ENCODE measurements at regions not wholly inside any gene's neighbourhood (a gene's known extent, or its start where the extent isn't known, plus 50 kb on each side); places are given as distances from the start of the nearest gene placed in this dataset.
"Not testable (repeated sequence)": the region's sequence is repeated elsewhere in the genome, so short reads cannot be mapped to it uniquely, and the experiment has no call there.

DNA sequence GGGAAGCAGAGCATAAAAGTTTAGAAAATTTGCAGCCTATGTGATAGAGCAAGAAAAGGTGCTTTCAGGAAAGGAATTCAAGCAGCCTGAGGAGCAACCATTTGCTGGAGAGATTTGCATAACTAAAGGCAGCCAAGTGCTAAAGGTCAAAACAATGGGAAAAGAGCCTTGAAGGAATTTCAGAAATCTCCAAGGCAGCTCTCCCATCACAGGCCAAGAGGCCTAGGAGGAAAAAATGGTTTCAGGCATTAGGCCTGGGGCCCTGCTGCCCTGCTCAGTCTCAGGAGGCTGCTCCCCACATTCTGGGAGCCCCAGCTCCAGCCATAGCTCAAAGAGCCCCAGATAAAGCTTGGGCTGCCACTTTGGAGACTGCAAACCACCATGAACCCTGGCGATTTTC is 95.9 kb upstream of the UNC5B start:
- DNase-seq (ENCODE audit: low read depth), result no peak

DNA sequence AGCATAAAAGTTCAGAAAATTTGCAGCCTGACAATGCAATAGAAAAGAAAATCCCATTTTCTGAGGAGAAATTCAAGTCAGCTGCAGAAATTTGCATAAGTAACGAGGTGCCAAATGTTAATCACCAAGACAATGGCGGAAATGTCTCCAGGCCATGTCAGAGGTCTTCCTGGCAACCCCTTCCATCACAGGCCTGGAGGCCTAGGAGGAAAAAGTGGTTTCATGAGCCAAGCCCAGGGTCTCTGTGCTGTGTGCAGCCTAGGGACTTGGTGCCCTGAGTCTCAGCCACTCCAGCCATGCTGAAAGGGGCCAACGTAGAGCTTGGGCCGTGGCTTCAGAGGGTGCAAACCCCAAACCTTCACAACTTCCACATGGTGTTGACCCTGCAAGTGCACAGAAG is 94.8 kb upstream of the UNC5B start:
- not testable (repeated sequence) for DNase-seq (ENCODE audit: low read depth); H3K9ac ChIP-seq (ENCODE audit: low read length); H3K4me1 ChIP-seq (ENCODE audit: control insufficient read depth, insufficient read depth, low read length); H3K36me3 ChIP-seq (ENCODE audit: control insufficient read depth, insufficient read depth, low read length, severe bottlenecking); H3K4me3 ChIP-seq (ENCODE audit: low read length)
- Histone ChIP-seq H3K9me3 (ENCODE audit: control insufficient read depth, low read length) (peaks cover 71% of the 10 kb centered on the region), H3K27me3 (replicated peaks; ENCODE audit: control insufficient read depth, insufficient read depth, low read length) (peaks cover 12% of the 10 kb centered on the region)

More for the DNA sequence above, 95.9 kb upstream of the UNC5B start:
- Histone ChIP-seq H3K36me3 (ENCODE audit: control insufficient read depth, insufficient read depth, low read length, severe bottlenecking) (no peaks in the 10 kb centered on the region), H3K9me3 (ENCODE audit: control insufficient read depth, low read length) (peaks cover 60% of the 10 kb centered on the region), H3K27me3 (replicated peaks; ENCODE audit: control insufficient read depth, insufficient read depth, low read length) (peaks cover 6% of the 10 kb centered on the region), H3K4me3 (ENCODE audit: low read length) (no peak overlapping the region), H3K4me1 (ENCODE audit: control insufficient read depth, insufficient read depth, low read length) (no peaks in the 10 kb centered on the region), H3K9ac (ENCODE audit: low read length) (no peak overlapping the region)

DNA sequence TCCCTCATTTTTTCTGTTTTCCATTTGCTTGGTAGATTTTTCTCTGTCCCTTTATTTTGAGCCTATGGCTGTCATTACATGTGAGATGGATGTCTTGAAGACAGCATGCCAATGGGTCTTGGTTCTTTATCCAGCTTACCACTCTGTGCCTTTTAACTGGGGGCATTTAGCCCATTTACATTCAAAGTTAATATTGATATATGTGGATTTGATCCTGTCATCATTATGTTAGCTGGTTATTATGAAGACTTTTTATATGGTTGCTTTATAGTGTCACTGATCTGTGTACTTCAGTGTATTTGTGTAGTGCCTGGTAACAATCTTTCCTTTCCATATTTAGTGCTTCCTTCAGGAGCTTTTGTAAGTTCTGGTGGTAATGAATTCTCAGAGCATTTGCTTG is 89.3 kb upstream of the UNC5B start:
- DNase-seq (ENCODE audit: low read depth), result no peak
- no peak overlapping the region for H3K9ac ChIP-seq (ENCODE audit: low read length)
- H3K36me3 ChIP-seq (ENCODE audit: control insufficient read depth, insufficient read depth, low read length, severe bottlenecking), result no peaks in the 10 kb centered on the region
- peaks cover 52% of the 10 kb centered on the region for H3K9me3 ChIP-seq (ENCODE audit: control insufficient read depth, low read length)
- H3K27me3 ChIP-seq (replicated peaks; ENCODE audit: control insufficient read depth, insufficient read depth, low read length), result peaks cover 33% of the 10 kb centered on the region
- no peak overlapping the region for H3K4me3 ChIP-seq (ENCODE audit: low read length)
- H3K4me1 ChIP-seq (ENCODE audit: control insufficient read depth, insufficient read depth, low read length), result no peaks in the 10 kb centered on the region

DNA sequence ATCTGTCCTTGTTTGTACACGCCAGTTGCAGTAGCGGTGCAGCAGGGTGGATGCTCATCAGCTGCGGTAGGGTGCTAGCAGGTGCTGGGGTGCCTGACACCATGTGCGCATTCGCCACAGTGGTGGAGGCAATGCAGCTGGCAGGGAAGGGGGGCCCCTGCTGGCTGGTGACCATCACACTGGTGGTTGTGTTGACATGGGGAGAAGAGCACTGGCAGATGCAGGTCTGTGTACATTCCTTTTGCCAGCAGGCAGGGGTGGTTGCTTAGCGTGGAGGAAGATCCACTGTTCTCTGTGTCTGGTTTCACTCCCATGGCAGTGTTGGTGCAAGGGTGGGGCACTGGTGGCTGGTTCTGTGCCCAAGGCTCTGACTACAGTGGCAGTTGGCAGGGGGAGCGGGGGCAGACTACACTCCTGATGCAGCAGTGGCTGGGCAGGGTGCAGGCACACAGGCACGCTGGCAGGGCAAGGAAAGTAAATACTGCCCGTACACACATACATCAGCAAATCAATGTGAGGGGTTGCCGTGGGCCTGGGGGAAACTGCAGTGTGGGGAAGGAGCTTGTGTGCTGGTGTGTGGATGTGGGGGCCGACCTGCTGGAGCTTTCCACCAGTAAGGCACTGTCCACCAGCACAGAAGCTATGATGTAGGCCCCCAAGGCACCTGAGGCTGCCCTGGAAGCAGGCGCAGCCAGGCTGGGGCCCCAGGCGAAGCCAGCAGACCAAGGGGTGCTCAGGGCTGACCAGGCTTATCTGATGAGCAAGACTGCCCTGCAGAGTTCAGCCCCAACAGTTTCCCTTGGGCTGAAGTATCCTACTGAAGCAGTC is 87.2 kb upstream of the UNC5B start:
- H3K9ac ChIP-seq (ENCODE audit: low read length), result no peak overlapping the region
- no peaks in the 10 kb centered on the region for H3K4me1 ChIP-seq (ENCODE audit: control insufficient read depth, insufficient read depth, low read length)
- H3K36me3 ChIP-seq (ENCODE audit: control insufficient read depth, insufficient read depth, low read length, severe bottlenecking), result no peaks in the 10 kb centered on the region
- H3K27me3 ChIP-seq (replicated peaks; ENCODE audit: control insufficient read depth, insufficient read depth, low read length), result peaks cover 35% of the 10 kb centered on the region
- DNase-seq (ENCODE audit: low read depth), result no peak
- no peak overlapping the region for H3K4me3 ChIP-seq (ENCODE audit: low read length)
- H3K9me3 ChIP-seq (ENCODE audit: control insufficient read depth, low read length), result peaks cover 33% of the 10 kb centered on the region

DNA sequence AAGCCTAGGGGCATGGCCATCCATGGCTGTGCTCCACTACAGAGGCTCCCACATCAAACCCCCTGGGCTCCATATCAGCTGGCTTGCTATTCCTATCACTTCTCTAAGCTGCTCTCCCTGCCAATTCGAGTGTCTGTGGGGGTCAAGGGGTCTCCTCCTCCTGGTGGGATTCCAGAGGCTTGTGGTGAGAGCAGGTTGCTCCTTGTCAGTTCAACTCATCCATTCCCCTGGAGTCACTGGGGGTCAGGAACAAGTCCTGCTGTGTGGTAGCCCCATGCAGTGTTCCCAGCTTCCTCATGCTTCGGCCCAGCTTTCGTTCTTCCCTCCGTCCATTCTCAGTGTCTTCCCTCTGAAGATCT is 86.6 kb upstream of the UNC5B start:
- H3K9me3 ChIP-seq (ENCODE audit: control insufficient read depth, low read length), result peaks cover 27% of the 10 kb centered on the region
- DNase-seq (ENCODE audit: low read depth), result no peak
- no peaks in the 10 kb centered on the region for H3K36me3 ChIP-seq (ENCODE audit: control insufficient read depth, insufficient read depth, low read length, severe bottlenecking)
- no peaks in the 10 kb centered on the region for H3K4me1 ChIP-seq (ENCODE audit: control insufficient read depth, insufficient read depth, low read length)
- peaks cover 41% of the 10 kb centered on the region for H3K27me3 ChIP-seq (replicated peaks; ENCODE audit: control insufficient read depth, insufficient read depth, low read length)
- H3K4me3 ChIP-seq (ENCODE audit: low read length), result no peak overlapping the region
- H3K9ac ChIP-seq (ENCODE audit: low read length), result no peak overlapping the region

DNA sequence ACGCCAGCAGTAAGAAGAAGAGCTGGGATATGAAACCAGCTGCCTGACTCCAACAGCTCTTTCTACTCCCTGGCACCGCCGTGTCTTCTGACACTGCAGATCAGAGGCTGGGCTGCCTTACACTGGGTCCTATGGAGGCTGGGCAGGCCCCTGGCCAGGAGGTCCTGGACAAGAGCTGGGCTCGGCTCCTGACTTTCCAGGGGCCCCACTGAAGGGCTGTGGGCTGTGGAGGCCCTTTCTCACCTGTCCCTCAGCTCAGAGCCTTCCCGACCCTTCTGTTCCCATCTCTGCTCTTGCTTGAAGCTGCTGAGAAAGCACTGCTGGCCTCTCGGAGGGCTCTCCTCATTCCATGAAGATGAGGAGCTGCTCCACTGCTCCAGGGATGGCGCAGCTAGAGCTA is 85.9 kb upstream of the UNC5B start:
- no peak for DNase-seq (ENCODE audit: low read depth)
- Histone ChIP-seq H3K9me3 (ENCODE audit: control insufficient read depth, low read length) (peaks cover 21% of the 10 kb centered on the region), H3K4me3 (ENCODE audit: low read length) (no peak overlapping the region), H3K4me1 (ENCODE audit: control insufficient read depth, insufficient read depth, low read length) (no peaks in the 10 kb centered on the region), H3K27me3 (replicated peaks; ENCODE audit: control insufficient read depth, insufficient read depth, low read length) (peaks cover 48% of the 10 kb centered on the region), H3K36me3 (ENCODE audit: control insufficient read depth, insufficient read depth, low read length, severe bottlenecking) (no peaks in the 10 kb centered on the region), H3K9ac (ENCODE audit: low read length) (no peak overlapping the region)

DNA sequence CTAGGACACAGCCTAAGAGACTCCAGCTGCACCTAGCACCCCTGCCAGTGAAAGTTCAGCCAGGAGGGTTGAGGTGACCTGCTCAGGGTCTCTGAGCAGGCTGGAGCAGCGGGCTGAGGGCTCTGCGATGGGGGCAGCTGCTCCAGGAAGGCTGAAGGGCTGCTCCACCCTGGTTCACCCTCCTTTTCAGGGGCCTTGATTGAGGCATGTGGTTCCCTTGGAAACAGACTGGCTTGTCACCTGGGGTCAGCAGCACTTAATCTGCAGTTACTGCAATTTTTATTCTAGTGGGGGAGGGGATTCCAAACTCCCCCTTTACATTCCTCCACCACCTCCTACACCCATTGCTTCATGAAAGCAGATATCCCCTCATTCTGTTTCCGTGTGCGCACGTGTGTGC is 85.3 kb upstream of the UNC5B start:
- no peak overlapping the region for H3K4me3 ChIP-seq (ENCODE audit: low read length)
- no peaks in the 10 kb centered on the region for H3K36me3 ChIP-seq (ENCODE audit: control insufficient read depth, insufficient read depth, low read length, severe bottlenecking)
- no peaks in the 10 kb centered on the region for H3K4me1 ChIP-seq (ENCODE audit: control insufficient read depth, insufficient read depth, low read length)
- H3K27me3 ChIP-seq (replicated peaks; ENCODE audit: control insufficient read depth, insufficient read depth, low read length), result peaks cover 53% of the 10 kb centered on the region
- H3K9me3 ChIP-seq (ENCODE audit: control insufficient read depth, low read length), result peaks cover 14% of the 10 kb centered on the region
- DNase-seq (ENCODE audit: low read depth), result no peak
- no peak overlapping the region for H3K9ac ChIP-seq (ENCODE audit: low read length)

DNA sequence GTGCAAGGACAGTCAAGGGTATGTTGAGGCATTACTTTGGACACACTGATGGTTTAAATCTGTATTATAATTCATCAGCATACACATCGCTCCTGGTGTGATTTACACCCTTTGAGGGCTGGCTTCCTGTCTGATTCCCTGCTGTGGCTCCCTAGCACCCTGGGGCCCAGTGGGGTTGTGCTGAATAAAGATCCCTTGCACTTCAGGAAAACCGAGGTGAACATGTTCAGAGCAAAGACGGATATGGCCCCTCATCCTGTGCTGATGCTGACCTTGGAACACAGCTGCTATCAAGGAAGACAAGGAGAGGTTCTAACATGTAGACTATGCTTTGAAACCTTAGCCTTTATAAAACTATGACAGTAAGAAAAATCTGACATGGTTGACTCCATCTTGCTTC is 84.6 kb upstream of the UNC5B start:
- H3K36me3 ChIP-seq (ENCODE audit: control insufficient read depth, insufficient read depth, low read length, severe bottlenecking), result no peaks in the 10 kb centered on the region
- H3K9ac ChIP-seq (ENCODE audit: low read length), result no peak overlapping the region
- DNase-seq (ENCODE audit: low read depth), result no peak
- no peaks in the 10 kb centered on the region for H3K4me1 ChIP-seq (ENCODE audit: control insufficient read depth, insufficient read depth, low read length)
- H3K4me3 ChIP-seq (ENCODE audit: low read length), result no peak overlapping the region
- H3K27me3 ChIP-seq (replicated peaks; ENCODE audit: control insufficient read depth, insufficient read depth, low read length), result peaks cover 53% of the 10 kb centered on the region
- H3K9me3 ChIP-seq (ENCODE audit: control insufficient read depth, low read length), result peaks cover 8% of the 10 kb centered on the region

DNA sequence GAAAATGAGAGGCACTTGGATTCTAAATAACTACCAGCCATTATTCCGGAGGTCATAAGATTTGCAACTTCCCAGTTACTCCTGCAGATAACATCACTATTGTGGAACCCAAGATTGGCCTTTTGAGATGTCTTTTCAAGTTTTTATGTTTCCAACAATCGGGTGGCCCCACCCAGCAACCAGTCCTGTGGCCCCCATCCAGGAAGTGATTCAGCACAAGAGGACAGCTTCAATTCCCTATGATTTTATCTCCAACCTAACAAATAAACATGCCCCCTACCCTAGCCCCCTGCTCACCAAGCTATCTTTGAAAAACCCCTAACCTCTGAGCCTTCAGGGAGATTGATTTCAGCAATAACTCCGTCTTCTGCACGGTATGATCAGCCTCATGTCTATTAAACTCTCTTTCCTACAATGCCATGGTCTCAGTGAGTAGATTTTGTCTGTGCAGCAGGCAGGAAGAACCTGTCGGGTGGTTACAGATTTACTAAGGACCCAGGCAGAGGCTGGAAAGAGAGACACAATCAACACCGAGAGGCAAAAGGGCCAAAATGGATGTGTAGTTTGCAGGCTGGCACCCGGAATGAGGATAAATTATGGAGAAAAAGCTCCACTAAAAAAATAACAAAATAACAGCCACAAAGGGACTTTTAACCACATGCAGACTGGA is 83.9 kb upstream of the UNC5B start:
- peaks cover 54% of the 10 kb centered on the region for H3K27me3 ChIP-seq (replicated peaks; ENCODE audit: control insufficient read depth, insufficient read depth, low read length)

DNA sequence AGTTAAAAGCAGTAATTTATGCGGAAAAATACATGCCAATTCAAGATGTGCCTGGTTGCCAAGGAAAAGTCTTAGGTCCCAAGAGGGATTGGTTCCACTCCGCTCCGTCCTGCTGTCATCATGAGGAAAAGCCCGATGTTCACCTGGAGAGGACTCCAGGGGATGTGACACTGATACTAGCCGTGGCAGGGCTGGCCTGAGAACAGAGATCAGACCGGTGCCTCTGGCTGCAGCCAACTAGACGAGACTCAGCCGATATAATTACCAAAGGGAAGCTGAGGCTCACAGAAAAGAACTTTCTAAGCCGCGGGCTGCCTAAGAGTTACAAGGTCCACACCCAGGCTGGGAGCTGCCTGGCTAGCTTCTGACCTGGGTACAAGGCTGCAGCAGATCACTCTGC is 81.3 kb upstream of the UNC5B start:
- DNase-seq (ENCODE audit: low read depth), result no peak
- Histone ChIP-seq H3K4me3 (ENCODE audit: low read length) (no peak overlapping the region), H3K27me3 (replicated peaks; ENCODE audit: control insufficient read depth, insufficient read depth, low read length) (peaks cover 63% of the 10 kb centered on the region), H3K9me3 (ENCODE audit: control insufficient read depth, low read length) (no peaks in the 10 kb centered on the region), H3K9ac (ENCODE audit: low read length) (no peak overlapping the region), H3K36me3 (ENCODE audit: control insufficient read depth, insufficient read depth, low read length, severe bottlenecking) (no peaks in the 10 kb centered on the region), H3K4me1 (ENCODE audit: control insufficient read depth, insufficient read depth, low read length) (no peaks in the 10 kb centered on the region)

More for the DNA sequence above, 83.9 kb upstream of the UNC5B start:
- H3K9me3 ChIP-seq (ENCODE audit: control insufficient read depth, low read length), result peaks cover 3% of the 10 kb centered on the region
- no peak overlapping the region for H3K9ac ChIP-seq (ENCODE audit: low read length)
- H3K36me3 ChIP-seq (ENCODE audit: control insufficient read depth, insufficient read depth, low read length, severe bottlenecking), result no peaks in the 10 kb centered on the region
- H3K4me1 ChIP-seq (ENCODE audit: control insufficient read depth, insufficient read depth, low read length), result no peaks in the 10 kb centered on the region
- no peak overlapping the region for H3K4me3 ChIP-seq (ENCODE audit: low read length)
- no peak for DNase-seq (ENCODE audit: low read depth)

DNA sequence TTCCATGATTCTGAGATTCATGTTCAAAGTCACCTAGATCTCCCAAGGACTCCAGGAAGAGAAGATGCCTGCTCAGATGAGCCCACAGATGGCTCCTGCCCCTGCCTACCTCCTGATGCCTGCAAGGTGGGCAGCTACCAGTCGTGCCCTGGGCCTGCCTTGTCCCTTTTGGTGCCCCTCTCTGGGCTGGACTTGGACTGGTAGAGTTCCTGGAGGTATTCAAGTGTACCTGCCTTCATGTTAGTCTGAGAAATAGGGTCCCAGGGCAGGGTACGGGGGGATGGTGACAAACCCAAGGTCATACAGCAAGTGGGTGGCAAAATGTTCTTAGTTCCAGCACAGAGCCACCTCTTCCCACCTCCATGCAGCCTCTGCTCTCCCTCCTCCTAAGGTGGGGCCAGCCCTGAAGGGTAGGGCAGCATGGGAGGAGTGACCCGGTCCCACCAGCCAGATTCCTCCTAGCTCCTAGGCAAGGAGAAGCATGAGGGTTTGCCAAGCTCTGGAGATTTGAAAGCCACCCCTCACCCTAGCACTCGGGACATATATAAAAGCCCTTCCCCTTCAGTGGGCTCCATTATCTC is 80.8 kb upstream of the UNC5B start:
- Histone ChIP-seq H3K4me3 (ENCODE audit: low read length) (no peak overlapping the region), H3K9ac (ENCODE audit: low read length) (no peak overlapping the region), H3K4me1 (ENCODE audit: control insufficient read depth, insufficient read depth, low read length) (no peaks in the 10 kb centered on the region), H3K36me3 (ENCODE audit: control insufficient read depth, insufficient read depth, low read length, severe bottlenecking) (no peaks in the 10 kb centered on the region), H3K9me3 (ENCODE audit: control insufficient read depth, low read length) (no peaks in the 10 kb centered on the region), H3K27me3 (replicated peaks; ENCODE audit: control insufficient read depth, insufficient read depth, low read length) (peaks cover 64% of the 10 kb centered on the region)
- DNase-seq (ENCODE audit: low read depth), result no peak
